Epithelial cell of prostate (primary cell): ENCODE measurements at regions not wholly inside any gene's neighbourhood (a gene's known extent, or its start where the extent isn't known, plus 50 kb on each side); places are given as distances from the start of the nearest gene placed in this dataset.

ENCODE experiments used
- DNase-seq: peaks from one replicate; pipeline ENCODE4 v3.0.0-alpha.2; 2011; ENCODE audit warnings: low read depth, low spot score
- H3K27ac ChIP-seq: fragments of 450-650 bp; 2 replicates; pipeline ENCODE4 v1.5.1; 2017; ENCODE audit warnings: mild to moderate bottlenecking

- no peak overlapping the region for H3K27ac ChIP-seq
- peak; percentile 12 for DNase-seq
Measured at GRCh38 chr14:97916669-97917568, 1119.7 kb downstream of the VRK1 start.

- H3K27ac ChIP-seq: no peak overlapping the region
- no peak for DNase-seq
Measured at GRCh38 chr14:97920201-97920600, 1123.0 kb downstream of the VRK1 start.

- H3K27ac ChIP-seq: no peak overlapping the region
Measured at GRCh38 chr14:97921296-97921695, 1124.1 kb downstream of the VRK1 start.

GRCh38 chr14:97924922-97925613 is 1127.9 kb downstream of the VRK1 start:
- H3K27ac ChIP-seq: no peak overlapping the region

More at GRCh38 chr14:97921296-97921695, 1124.1 kb downstream of the VRK1 start:
- no peak for DNase-seq

GRCh38 chr14:97930166-97930565 is 1133.0 kb downstream of the VRK1 start:
- DNase-seq: no peak
- H3K27ac ChIP-seq: no peak overlapping the region

More at GRCh38 chr14:97924922-97925613, 1127.9 kb downstream of the VRK1 start:
- no peak for DNase-seq

GRCh38 chr14:97931273-97931672 is 1134.1 kb downstream of the VRK1 start:
- DNase-seq: no peak
- H3K27ac ChIP-seq: no peak overlapping the region

- no peak overlapping the region for H3K27ac ChIP-seq
- no peak for DNase-seq
Measured at GRCh38 chr14:97942921-97943320, 1145.7 kb downstream of the VRK1 start.

- no peak for DNase-seq
- H3K27ac ChIP-seq: no peak overlapping the region
Measured at GRCh38 chr14:97943619-97944018, 1146.4 kb downstream of the VRK1 start.

- no peak for DNase-seq
- no peak overlapping the region for H3K27ac ChIP-seq
Measured at GRCh38 chr14:97944380-97944779, 1147.2 kb downstream of the VRK1 start.

- H3K27ac ChIP-seq: no peak overlapping the region
Measured at GRCh38 chr14:97945631-97946030, 1148.4 kb downstream of the VRK1 start.

GRCh38 chr14:97946240-97946639 is 1149.1 kb downstream of the VRK1 start:
- H3K27ac ChIP-seq: no peak overlapping the region
- DNase-seq: no peak

More at GRCh38 chr14:97945631-97946030, 1148.4 kb downstream of the VRK1 start:
- DNase-seq: no peak

- H3K27ac ChIP-seq: no peak overlapping the region
- no peak for DNase-seq
Measured at GRCh38 chr14:97946641-97947040, 1149.5 kb downstream of the VRK1 start.

- DNase-seq: no peak
- H3K27ac ChIP-seq: no peak overlapping the region
Measured at GRCh38 chr14:97948841-97949240, 1151.7 kb downstream of the VRK1 start.

- DNase-seq: no peak
- no peak overlapping the region for H3K27ac ChIP-seq
Measured at GRCh38 chr14:97956581-97957340, 1159.6 kb downstream of the VRK1 start.

GRCh38 chr14:97959251-97959650 is 1162.1 kb downstream of the VRK1 start:
- no peak for DNase-seq

GRCh38 chr14:97960436-97960835 is 1163.3 kb downstream of the VRK1 start:
- no peak for DNase-seq
- no peak overlapping the region for H3K27ac ChIP-seq

More at GRCh38 chr14:97959251-97959650, 1162.1 kb downstream of the VRK1 start:
- H3K27ac ChIP-seq: no peak overlapping the region

- no peak for DNase-seq
- H3K27ac ChIP-seq: no peak overlapping the region
Measured at GRCh38 chr14:97970222-97970621, 1173.0 kb downstream of the VRK1 start.

- DNase-seq: no peak
- no peak overlapping the region for H3K27ac ChIP-seq
Measured at GRCh38 chr14:97975216-97975615, 1178.0 kb downstream of the VRK1 start.

- no peak overlapping the region for H3K27ac ChIP-seq
- no peak for DNase-seq
Measured at GRCh38 chr14:97975962-97976361, 1178.8 kb downstream of the VRK1 start.

GRCh38 chr14:97976861-97977260 is 1179.7 kb downstream of the VRK1 start:
- DNase-seq: no peak
- no peak overlapping the region for H3K27ac ChIP-seq
